ENCODE measurements at regions not wholly inside any gene's neighbourhood (a gene's known extent, or its start where the extent isn't known, plus 50 kb on each side); places are given as distances from the start of the nearest gene placed in this dataset.

- Mint-ChIP-seq H3K27me3 (ENCODE audit: low read depth) (no peaks in the 10 kb centered on the region), H3K27ac (no peak overlapping the region), H3K4me1 (peaks cover 21% of the 10 kb centered on the region in 2 experiments), H3K36me3 (ENCODE audit: insufficient read depth in 1 of 3, low read depth in 3 of 3) (0 out of 7 replicates have a peak, but pooled peaks cover 0 to 2% (median 0%) of the 10 kb centered on the region in 3 experiments), H3K4me3 (no peak overlapping the region), H3K9me3 (no peaks in the 10 kb centered on the region)
- H3K4me2 ChIP-seq (ENCODE audit: insufficient read depth, insufficient read length, low read length), result no peak overlapping the region
- H3K14ac ChIP-seq (ENCODE audit: insufficient read depth, low read length), result no peak overlapping the region
- H3K56ac ChIP-seq (ENCODE audit: insufficient read length, low read depth, low read length), result no peak overlapping the region
- no peak overlapping the region for H2BK15ac ChIP-seq (ENCODE audit: low read depth, low read length)
- no peak overlapping the region for H3K9ac ChIP-seq (ENCODE audit: extremely low read depth, insufficient read length, low read length)
- H3K4ac ChIP-seq (ENCODE audit: low read depth, low read length), result no peak overlapping the region
- no peaks in the 10 kb centered on the region for H3K27me3 ChIP-seq (ENCODE audit: insufficient read depth, low read length)
- H3K9me3 ChIP-seq (ENCODE audit: control insufficient read depth, low read depth, low read length), result no peaks in the 10 kb centered on the region
- no peak for TF ChIP-seq CTCF (conservative IDR thresholded peaks at IDR 0.05)
- no peak overlapping the region for H4K8ac ChIP-seq (replicated peaks; ENCODE audit: insufficient read length, low read depth, low read length)
- H2AK5ac ChIP-seq (ENCODE audit: insufficient read length, low read length), result no peak overlapping the region
- no CpG with 5 or more reads among the region's 2 CpGs for WGBS (ENCODE audit: extremely low coverage, insufficient read length, low lambda C conversion rate)
- H2BK12ac ChIP-seq (ENCODE audit: insufficient read length, low read depth, low read length), result no peak overlapping the region
- no peak overlapping the region for H3K18ac ChIP-seq (ENCODE audit: insufficient read length, low read depth, low read length)
- H3K27ac ChIP-seq (ENCODE audit: insufficient read length, low read depth, low read length), result no peak overlapping the region
- no peaks in the 10 kb centered on the region for H3K79me1 ChIP-seq (ENCODE audit: insufficient read depth, low read depth, low read length, poor library complexity, severe bottlenecking)
- DNase-seq, result no peak
- no peak overlapping the region for H3T11ph ChIP-seq (ENCODE audit: low read length)
- no peaks in the 10 kb centered on the region for H4K20me1 ChIP-seq (ENCODE audit: control insufficient read depth, insufficient read depth, insufficient read length)
- H2AFZ ChIP-seq (ENCODE audit: low read length), result no peak overlapping the region
- no peaks in the 10 kb centered on the region; the same call in 1 of the 2 replicates for H3K4me1 ChIP-seq (ENCODE audit: insufficient read depth, low read length)
- H3K23ac ChIP-seq (ENCODE audit: insufficient read length, low read depth, low read length), result no peak overlapping the region
- no peaks in the 10 kb centered on the region for H3K23me2 ChIP-seq (ENCODE audit: insufficient read length, low read depth, low read length, poor library complexity, severe bottlenecking)
- no peaks in the 10 kb centered on the region for H3K79me2 ChIP-seq (ENCODE audit: insufficient read depth, low read length)
- H2BK5ac ChIP-seq (ENCODE audit: insufficient read length, low read length), result no peak overlapping the region
- no peak overlapping the region for H2BK120ac ChIP-seq (ENCODE audit: low read depth, low read length, poor library complexity, severe bottlenecking)
- H4K5ac ChIP-seq (ENCODE audit: insufficient read length, low read depth, low read length), result no peak overlapping the region
- no peak overlapping the region for H2BK20ac ChIP-seq (ENCODE audit: low read depth, low read length, poor library complexity, severe bottlenecking)
- no peak overlapping the region for H4K91ac ChIP-seq (ENCODE audit: insufficient read length, low read depth, low read length)
Measured at GRCh38 chr2:220893411-220893810, 678.7 kb downstream of the EPHA4 start.
